GM12892 (cell line): ENCODE measurements at regions not wholly inside any gene's neighbourhood (a gene's known extent, or its start where the extent isn't known, plus 50 kb on each side); places are given as distances from the start of the nearest gene placed in this dataset.

Experiments used
- POLR2A ChIP-seq: IDR thresholded peaks from 2 replicates; pipeline ENCODE4 v1.6.1; 2011; ENCODE audit warnings: low read depth, low read length, control low read depth
- POLR2AphosphoS5 ChIP-seq: IDR thresholded peaks from 2 replicates; pipeline ENCODE4 v1.6.1; 2011; ENCODE audit warnings: low read depth, low read length, control low read depth
- TAF1 ChIP-seq: IDR thresholded peaks from 2 replicates; pipeline ENCODE4 v1.6.1; 2011; ENCODE audit warnings: low read depth, mild to moderate bottlenecking, control low read depth, low read length, borderline replicate concordance

GRCh38 chr11:45752106-45752505, 52.8 kb upstream of the SLC35C1 start:
- TF ChIP-seq POLR2AphosphoS5 = no peak
- no peak for TF ChIP-seq POLR2A
- no peak for TF ChIP-seq TAF1
